ENCODE measurements at regions not wholly inside any gene's neighbourhood (a gene's known extent, or its start where the extent isn't known, plus 50 kb on each side); places are given as distances from the start of the nearest gene placed in this dataset.

DNA sequence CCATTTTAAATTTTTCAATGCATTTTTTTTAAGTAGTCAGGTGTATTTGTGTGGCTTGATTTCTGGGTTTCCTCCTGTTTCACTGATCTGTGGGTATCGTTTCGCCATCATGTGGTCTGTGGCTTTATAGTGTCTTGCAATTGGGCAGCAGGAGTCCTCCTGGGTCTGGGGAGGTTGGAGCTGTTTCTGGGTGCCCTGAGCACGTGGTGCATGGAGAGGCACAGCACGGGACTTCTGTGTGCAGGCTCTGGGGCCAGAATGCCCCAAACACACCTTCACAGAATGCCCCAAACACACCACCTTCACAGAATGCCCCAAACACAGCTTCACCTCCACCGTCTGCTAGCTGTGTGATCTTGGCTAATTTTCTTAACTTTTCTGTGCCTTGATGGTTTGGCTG is 82.6 kb upstream of the COL5A1 start:
- TF ChIP-seq L3MBTL2 (conservative IDR thresholded peaks at IDR 0.05) (no peak), BHLHE40 (IDR thresholded peaks at IDR 0.05; ENCODE audit: borderline replicate concordance) (no peak), TARDBP (IDR thresholded peaks at IDR 0.05) (no peak), CTBP1 (IDR thresholded peaks at IDR 0.05; ENCODE audit: borderline replicate concordance) (no peak), SUZ12 (IDR thresholded peaks at IDR 0.05) (no peak), FOXM1 (IDR thresholded peaks at IDR 0.05; ENCODE audit: borderline replicate concordance) (no peak)
